Activated naive CD4-positive, alpha-beta T cell treated with anti-CD3 and anti-CD28 coated beads, Interleukin-2, amount 50 U/mL, for 24 hours (primary cell): ENCODE measurements at regions not wholly inside any gene's neighbourhood (a gene's known extent, or its start where the extent isn't known, plus 50 kb on each side); places are given as distances from the start of the nearest gene placed in this dataset.

ENCODE experiments used
- H3K27ac Mint-ChIP-seq: one replicate; pipeline ENCODE4 v1.8.0; 2021; ENCODE audit warnings: mild to moderate bottlenecking, mixed read lengths
- H3K27me3 Mint-ChIP-seq: one replicate; pipeline ENCODE4 v1.8.0; 2021; ENCODE audit warnings: mixed read lengths
- H3K36me3 Mint-ChIP-seq: one replicate; pipeline ENCODE4 v1.8.0; 2021; ENCODE audit warnings: mixed read lengths
- H3K4me1 Mint-ChIP-seq: one replicate; pipeline ENCODE4 v1.8.0; 2021; ENCODE audit warnings: mixed read lengths
- H3K4me3 Mint-ChIP-seq: one replicate; pipeline ENCODE4 v1.8.0; 2021; ENCODE audit warnings: mild to moderate bottlenecking, mixed read lengths
- H3K9me3 Mint-ChIP-seq: one replicate; pipeline ENCODE4 v1.8.0; 2021; ENCODE audit warnings: mixed read lengths

DNA sequence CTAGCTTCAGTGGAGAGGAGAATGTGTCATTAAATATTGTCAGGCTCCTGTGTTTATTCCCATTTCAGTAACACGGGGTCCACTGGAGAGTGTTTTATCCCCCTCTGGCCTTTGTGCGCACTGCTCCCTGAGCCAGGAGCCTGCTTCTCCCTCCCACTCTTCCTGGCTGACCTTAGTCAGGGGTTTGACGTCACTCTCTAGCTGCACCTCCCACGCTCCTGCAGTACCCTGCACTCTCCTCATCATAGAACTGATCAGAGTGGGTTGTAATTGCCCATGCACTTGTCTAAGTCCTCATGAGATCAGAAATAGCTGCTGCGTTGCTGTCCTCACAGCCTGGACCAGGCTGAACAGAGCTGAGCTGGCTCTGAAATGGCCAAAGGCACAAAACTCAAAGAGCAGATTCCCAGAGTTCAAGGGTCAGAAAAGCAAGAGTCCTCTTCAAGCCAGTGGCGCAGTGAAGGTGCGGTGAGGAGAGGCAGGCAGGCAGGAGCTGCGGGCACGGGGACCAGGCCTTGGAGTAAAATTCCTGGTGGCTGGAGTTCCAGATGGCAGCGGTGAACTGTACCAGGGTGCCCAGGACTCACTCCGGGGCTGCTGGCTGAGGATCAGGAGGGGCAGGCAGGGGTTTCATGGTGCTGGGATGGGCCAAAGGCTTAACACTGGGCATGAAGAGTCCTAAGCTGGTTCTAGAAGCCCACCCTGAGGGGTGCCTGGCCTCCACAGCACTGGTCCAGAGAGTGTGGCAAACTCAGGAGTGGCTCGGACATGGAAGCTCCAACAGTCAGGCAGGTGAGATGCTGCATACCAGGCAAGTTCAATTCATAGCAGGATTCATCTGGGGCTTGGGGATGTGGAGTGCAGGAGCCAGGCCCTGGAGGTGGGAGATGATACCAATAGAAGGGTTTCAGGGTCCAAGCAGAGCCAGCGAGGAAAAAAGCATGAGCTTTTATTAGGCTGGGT, 170.9 kb downstream of the SCP2D1 start:
- H3K27ac Mint-ChIP-seq = no peak overlapping the region
- H3K27me3 Mint-ChIP-seq = peaks cover 14% of the 10 kb centered on the region
- no peaks in the 10 kb centered on the region for H3K4me1 Mint-ChIP-seq
- H3K4me3 Mint-ChIP-seq = no peak overlapping the region
- no peaks in the 10 kb centered on the region for H3K9me3 Mint-ChIP-seq
- no peaks in the 10 kb centered on the region for H3K36me3 Mint-ChIP-seq

DNA sequence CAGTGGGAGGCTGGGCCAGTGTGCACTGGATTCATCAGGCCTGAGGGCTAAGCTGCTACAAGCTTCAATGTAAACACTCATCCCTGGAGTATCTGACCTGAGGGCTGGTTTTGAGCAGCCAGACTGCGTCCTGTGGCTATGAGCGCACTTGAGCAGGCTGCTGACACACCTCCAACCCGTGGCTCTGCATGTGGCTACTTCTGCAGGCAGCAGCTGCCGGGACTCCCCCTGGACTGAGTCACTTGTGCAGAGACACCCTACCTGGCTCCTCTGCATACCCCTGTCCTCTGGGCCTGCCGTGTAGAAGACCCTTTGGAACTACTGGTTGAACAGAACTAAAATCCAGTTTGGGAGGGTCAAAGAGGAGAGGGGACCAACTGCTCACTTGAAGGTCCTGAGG, 172.0 kb downstream of the SCP2D1 start:
- no peaks in the 10 kb centered on the region for H3K4me1 Mint-ChIP-seq
- no peak overlapping the region for H3K27ac Mint-ChIP-seq
- H3K27me3 Mint-ChIP-seq = peaks cover 13% of the 10 kb centered on the region
- H3K4me3 Mint-ChIP-seq = no peak overlapping the region
- H3K36me3 Mint-ChIP-seq = no peaks in the 10 kb centered on the region
- no peaks in the 10 kb centered on the region for H3K9me3 Mint-ChIP-seq

GRCh38 chr20:18986146-18986830, 172.7 kb downstream of the SCP2D1 start:
- Mint-ChIP-seq H3K36me3 (no peaks in the 10 kb centered on the region), H3K9me3 (no peaks in the 10 kb centered on the region), H3K27me3 (peaks cover 6% of the 10 kb centered on the region), H3K4me3 (no peak overlapping the region), H3K4me1 (no peaks in the 10 kb centered on the region), H3K27ac (no peak overlapping the region)

- H3K4me1 Mint-ChIP-seq = no peaks in the 10 kb centered on the region
- H3K27ac Mint-ChIP-seq = no peak overlapping the region
- no peaks in the 10 kb centered on the region for H3K9me3 Mint-ChIP-seq
- H3K4me3 Mint-ChIP-seq = no peak overlapping the region
- H3K27me3 Mint-ChIP-seq = peaks cover 3% of the 10 kb centered on the region
- no peaks in the 10 kb centered on the region for H3K36me3 Mint-ChIP-seq
Measured at GRCh38 chr20:18986895-18987580, 173.5 kb downstream of the SCP2D1 start.

GRCh38 chr20:18987781-18988360, 174.3 kb downstream of the SCP2D1 start:
- H3K4me3 Mint-ChIP-seq = no peak overlapping the region
- H3K36me3 Mint-ChIP-seq = no peaks in the 10 kb centered on the region
- H3K9me3 Mint-ChIP-seq = no peaks in the 10 kb centered on the region
- no peaks in the 10 kb centered on the region for H3K27me3 Mint-ChIP-seq
- H3K4me1 Mint-ChIP-seq = no peaks in the 10 kb centered on the region
- no peak overlapping the region for H3K27ac Mint-ChIP-seq

DNA sequence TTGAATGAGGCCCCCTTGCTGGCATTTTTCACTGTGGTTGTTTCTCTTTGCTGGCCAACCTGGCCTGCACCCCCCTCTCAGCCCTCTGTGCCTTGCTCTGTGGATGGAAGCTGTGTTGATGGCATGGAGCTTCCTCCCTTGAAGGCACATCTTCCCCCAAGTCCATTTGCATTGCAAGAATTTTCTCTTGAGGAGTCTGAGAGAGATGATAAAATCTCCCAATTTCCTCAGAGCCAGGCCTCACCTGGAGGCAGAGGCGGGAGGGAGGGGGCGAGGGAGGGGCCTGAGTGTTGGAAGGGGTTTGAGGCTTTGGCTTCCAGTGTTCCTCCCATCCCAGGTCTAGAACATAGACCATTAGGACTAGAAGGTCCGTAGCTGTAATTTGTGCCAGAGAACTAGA, 175.1 kb downstream of the SCP2D1 start:
- no peak overlapping the region for H3K27ac Mint-ChIP-seq
- H3K4me1 Mint-ChIP-seq = no peaks in the 10 kb centered on the region
- no peaks in the 10 kb centered on the region for H3K9me3 Mint-ChIP-seq
- H3K4me3 Mint-ChIP-seq = no peak overlapping the region
- H3K27me3 Mint-ChIP-seq = peaks cover 2% of the 10 kb centered on the region
- no peaks in the 10 kb centered on the region for H3K36me3 Mint-ChIP-seq

DNA sequence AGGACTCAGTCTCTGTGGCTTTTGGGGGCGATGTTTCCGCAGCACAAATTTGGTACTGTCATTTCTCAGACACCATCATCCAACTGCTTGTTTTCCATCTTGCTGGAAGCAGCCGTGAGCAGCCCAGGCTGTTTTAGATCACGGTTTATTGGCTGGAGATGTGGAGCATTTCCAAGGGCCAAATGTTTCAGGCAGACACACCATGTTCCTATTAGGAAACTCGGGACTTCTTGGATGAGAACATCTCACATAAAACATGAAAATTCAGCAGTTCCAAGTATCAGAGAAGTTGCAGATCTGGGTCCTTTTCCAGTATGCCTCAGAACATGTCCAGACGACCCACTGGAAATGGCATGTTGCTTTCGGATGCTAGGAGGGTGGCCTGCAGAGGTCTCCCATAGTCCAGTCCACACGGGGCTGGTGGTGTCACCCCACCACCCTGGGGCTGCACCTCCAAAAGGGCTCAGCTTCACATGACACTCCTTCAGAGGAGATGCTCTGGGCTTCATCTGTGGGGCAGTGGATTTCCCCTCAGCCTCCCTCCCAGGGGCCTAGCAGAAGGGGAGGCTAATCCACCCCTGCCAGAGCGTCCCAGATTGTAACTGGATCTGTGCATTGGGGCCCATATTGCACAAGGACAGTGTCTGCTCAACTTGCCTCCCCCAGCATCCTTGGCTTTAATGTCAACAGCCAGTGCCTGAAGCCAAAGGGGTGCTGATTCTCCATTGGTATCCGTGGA, 176.3 kb downstream of the SCP2D1 start:
- Mint-ChIP-seq H3K9me3 (no peaks in the 10 kb centered on the region), H3K27me3 (peaks cover 2% of the 10 kb centered on the region), H3K36me3 (no peaks in the 10 kb centered on the region), H3K4me3 (no peak overlapping the region), H3K4me1 (no peaks in the 10 kb centered on the region), H3K27ac (no peak overlapping the region)

- no peaks in the 10 kb centered on the region for H3K36me3 Mint-ChIP-seq
- peaks cover 2% of the 10 kb centered on the region for H3K27me3 Mint-ChIP-seq
- H3K4me3 Mint-ChIP-seq = no peak overlapping the region
- H3K4me1 Mint-ChIP-seq = no peaks in the 10 kb centered on the region
- H3K27ac Mint-ChIP-seq = no peak overlapping the region
- no peaks in the 10 kb centered on the region for H3K9me3 Mint-ChIP-seq
Measured at GRCh38 chr20:18991012-18991411, 177.4 kb downstream of the SCP2D1 start.

DNA sequence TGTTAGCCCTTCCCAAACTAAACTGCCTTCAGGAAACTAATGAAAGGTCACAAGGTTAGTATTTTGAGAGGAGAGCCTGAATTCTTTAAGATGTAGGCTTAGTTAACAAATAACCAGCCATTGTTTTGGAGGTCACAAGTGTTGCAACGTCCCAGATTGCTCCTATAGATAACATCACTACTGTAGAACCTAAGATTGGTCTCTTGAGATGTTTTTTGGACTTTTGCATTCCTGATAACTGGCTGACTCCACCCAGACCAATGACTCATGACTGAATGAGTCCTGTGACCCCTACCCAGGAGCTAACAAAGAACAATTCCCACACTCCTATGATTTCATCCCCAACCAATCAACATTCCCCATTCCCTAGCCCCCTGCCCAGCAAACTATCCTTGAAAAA, 178.8 kb downstream of the SCP2D1 start:
- no peaks in the 10 kb centered on the region for H3K36me3 Mint-ChIP-seq
- no peaks in the 10 kb centered on the region for H3K9me3 Mint-ChIP-seq
- H3K27ac Mint-ChIP-seq = no peak overlapping the region
- no peak overlapping the region for H3K4me3 Mint-ChIP-seq
- no peaks in the 10 kb centered on the region for H3K4me1 Mint-ChIP-seq
- peaks cover 4% of the 10 kb centered on the region for H3K27me3 Mint-ChIP-seq

GRCh38 chr20:18995455-18995854, 181.9 kb downstream of the SCP2D1 start:
- H3K4me1 Mint-ChIP-seq = no peaks in the 10 kb centered on the region
- no peaks in the 10 kb centered on the region for H3K36me3 Mint-ChIP-seq
- H3K9me3 Mint-ChIP-seq = no peaks in the 10 kb centered on the region
- no peak overlapping the region for H3K27ac Mint-ChIP-seq
- no peak overlapping the region for H3K4me3 Mint-ChIP-seq
- H3K27me3 Mint-ChIP-seq = peaks cover 6% of the 10 kb centered on the region

DNA sequence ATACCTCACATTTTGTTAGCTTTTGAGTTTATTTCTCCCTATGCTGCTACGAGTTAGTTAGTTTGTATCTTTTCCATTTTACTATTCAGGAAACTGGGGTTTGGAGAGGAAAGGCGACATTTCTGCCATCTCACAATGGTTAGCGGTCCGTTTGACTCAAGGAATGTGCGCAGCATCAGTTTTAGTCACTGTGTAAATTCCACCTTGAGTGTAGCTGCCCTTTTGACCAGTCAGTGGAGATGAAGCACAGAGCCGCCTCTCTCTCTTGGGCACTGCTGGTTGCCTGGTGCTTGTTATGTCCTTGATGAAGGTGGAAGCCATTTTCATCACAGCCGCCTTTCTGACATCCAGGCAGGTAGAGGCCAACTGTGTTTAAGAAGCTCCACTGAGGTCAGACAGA, 185.5 kb downstream of the SCP2D1 start:
- Mint-ChIP-seq H3K4me1 (no peaks in the 10 kb centered on the region), H3K9me3 (no peaks in the 10 kb centered on the region), H3K27me3 (peaks cover 4% of the 10 kb centered on the region), H3K36me3 (no peaks in the 10 kb centered on the region), H3K27ac (no peak overlapping the region), H3K4me3 (no peak overlapping the region)

DNA sequence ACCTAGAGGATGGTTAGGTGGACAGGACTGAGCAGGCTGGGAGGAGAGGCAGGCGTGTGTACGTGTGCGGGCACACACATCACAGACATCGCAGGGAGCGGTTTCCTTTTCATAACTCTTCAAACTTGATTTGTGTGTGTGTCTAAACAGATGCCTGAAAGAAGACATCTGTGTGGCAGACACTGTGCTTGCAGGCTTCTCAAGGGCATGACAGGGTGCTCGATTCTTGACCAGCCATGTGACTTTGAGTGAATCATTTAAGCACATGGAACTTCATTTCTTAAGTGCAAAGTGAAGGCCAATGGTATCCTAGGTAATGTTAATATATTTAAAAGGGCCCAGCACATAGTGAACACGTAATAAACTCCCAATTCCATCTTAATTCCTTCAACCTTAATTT, 186.5 kb downstream of the SCP2D1 start:
- H3K27ac Mint-ChIP-seq = no peak overlapping the region
- no peak overlapping the region for H3K4me3 Mint-ChIP-seq
- peaks cover 4% of the 10 kb centered on the region for H3K27me3 Mint-ChIP-seq
- H3K4me1 Mint-ChIP-seq = no peaks in the 10 kb centered on the region
- no peaks in the 10 kb centered on the region for H3K36me3 Mint-ChIP-seq
- H3K9me3 Mint-ChIP-seq = no peaks in the 10 kb centered on the region

- no peak overlapping the region for H3K4me3 Mint-ChIP-seq
- peaks cover 3% of the 10 kb centered on the region for H3K27me3 Mint-ChIP-seq
- no peak overlapping the region for H3K27ac Mint-ChIP-seq
- no peaks in the 10 kb centered on the region for H3K36me3 Mint-ChIP-seq
- no peaks in the 10 kb centered on the region for H3K9me3 Mint-ChIP-seq
- no peaks in the 10 kb centered on the region for H3K4me1 Mint-ChIP-seq
Measured at GRCh38 chr20:19001177-19001576, 187.6 kb downstream of the SCP2D1 start.

GRCh38 chr20:19003366-19004336, 190.1 kb downstream of the SCP2D1 start:
- Mint-ChIP-seq H3K27ac (no peak overlapping the region), H3K36me3 (no peaks in the 10 kb centered on the region), H3K9me3 (no peaks in the 10 kb centered on the region), H3K4me3 (no peak overlapping the region), H3K4me1 (no peaks in the 10 kb centered on the region), H3K27me3 (peaks cover 2% of the 10 kb centered on the region)
